ENCODE measurements at regions not wholly inside any gene's neighbourhood (a gene's known extent, or its start where the extent isn't known, plus 50 kb on each side); places are given as distances from the start of the nearest gene placed in this dataset.

GRCh38 chr3:9301091-9301490, 51.6 kb upstream of the SRGAP3 start:
- no peak for DNase-seq

GRCh38 chr3:9301798-9302197, 52.4 kb upstream of the SRGAP3 start:
- no peak for DNase-seq

- peak; percentile 78 for DNase-seq
These were observed 53.2 kb upstream of the SRGAP3 start for GRCh38 chr3:9302425-9303181.

GRCh38 chr3:9308298-9308990, 54.4 kb upstream of the THUMPD3 start:
- peak; percentile 33 for DNase-seq

DNA sequence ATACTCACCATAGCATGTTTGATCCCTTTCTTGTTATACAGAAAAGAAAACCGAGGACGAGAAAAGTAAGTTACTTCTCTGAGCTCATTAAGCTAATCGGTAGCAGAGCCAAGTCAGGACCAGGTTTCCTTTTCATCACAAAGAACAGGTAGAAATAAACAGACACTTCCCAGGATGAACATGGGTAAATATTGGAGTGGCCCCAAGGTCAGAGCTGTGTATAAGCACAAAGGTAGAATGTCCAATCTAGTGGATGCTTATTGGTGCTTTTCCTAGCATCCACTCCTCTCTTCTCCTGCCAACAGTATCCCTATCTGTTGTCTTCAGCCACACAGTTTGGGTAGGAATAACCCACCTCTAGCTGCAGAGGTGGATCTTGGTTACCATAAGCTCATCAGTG, 52.8 kb upstream of the THUMPD3 start:
- no peak for DNase-seq

GRCh38 chr3:9311228-9311627, 51.6 kb upstream of the THUMPD3 start:
- DNase-seq, result no peak
